Epithelial cell of prostate (primary cell): ENCODE measurements at regions not wholly inside any gene's neighbourhood (a gene's known extent, or its start where the extent isn't known, plus 50 kb on each side); places are given as distances from the start of the nearest gene placed in this dataset.

ENCODE experiments used
- DNase-seq: peaks from one replicate; pipeline ENCODE4 v3.0.0-alpha.2; 2011; ENCODE audit warnings: low read depth, low spot score
- H3K27ac ChIP-seq: fragments of 450-650 bp; 2 replicates; pipeline ENCODE4 v1.5.1; 2017; ENCODE audit warnings: mild to moderate bottlenecking

GRCh38 chr1:55718758-55719671, 503.9 kb upstream of the USP24 start:
- no peak overlapping the region for H3K27ac ChIP-seq
- DNase-seq, result no peak

GRCh38 chr1:55717111-55717510, 501.9 kb upstream of the USP24 start:
- H3K27ac ChIP-seq, result no peak overlapping the region
- no peak for DNase-seq

- H3K27ac ChIP-seq, result no peak overlapping the region
- no peak for DNase-seq
Observed at GRCh38 chr1:55716610-55717009, 501.4 kb upstream of the USP24 start.

- no peak overlapping the region for H3K27ac ChIP-seq
- no peak for DNase-seq
Observed at GRCh38 chr1:55716151-55716550, 501.0 kb upstream of the USP24 start.

GRCh38 chr1:55714230-55714629, 499.1 kb upstream of the USP24 start:
- no peak overlapping the region for H3K27ac ChIP-seq
- DNase-seq, result no peak

- no peak overlapping the region for H3K27ac ChIP-seq
- no peak for DNase-seq
Observed at GRCh38 chr1:55713516-55713915, 498.4 kb upstream of the USP24 start.

GRCh38 chr1:55712148-55712547, 497.0 kb upstream of the USP24 start:
- no peak for DNase-seq
- H3K27ac ChIP-seq, result no peak overlapping the region

- H3K27ac ChIP-seq, result no peak overlapping the region
Observed at GRCh38 chr1:55708781-55709180, 493.6 kb upstream of the USP24 start.

GRCh38 chr1:55707846-55708245, 492.7 kb upstream of the USP24 start:
- no peak for DNase-seq
- H3K27ac ChIP-seq, result no peak overlapping the region

More at GRCh38 chr1:55708781-55709180, 493.6 kb upstream of the USP24 start:
- no peak for DNase-seq

GRCh38 chr1:55707196-55707595, 492.0 kb upstream of the USP24 start:
- H3K27ac ChIP-seq, result no peak overlapping the region
- no peak for DNase-seq

GRCh38 chr1:55706397-55706796, 491.2 kb upstream of the USP24 start:
- DNase-seq, result no peak

GRCh38 chr1:55703726-55704363, 488.7 kb upstream of the USP24 start:
- DNase-seq, result no peak
- no peak overlapping the region for H3K27ac ChIP-seq

More at GRCh38 chr1:55706397-55706796, 491.2 kb upstream of the USP24 start:
- no peak overlapping the region for H3K27ac ChIP-seq

GRCh38 chr1:55702064-55702463, 486.9 kb upstream of the USP24 start:
- no peak overlapping the region for H3K27ac ChIP-seq
- no peak for DNase-seq

GRCh38 chr1:55700359-55701130, 485.4 kb upstream of the USP24 start:
- H3K27ac ChIP-seq, result no peak overlapping the region
- no peak for DNase-seq

- H3K27ac ChIP-seq, result no peak overlapping the region
- no peak for DNase-seq
Observed at GRCh38 chr1:55699228-55699627, 484.1 kb upstream of the USP24 start.

GRCh38 chr1:55697997-55698535, 482.9 kb upstream of the USP24 start:
- no peak for DNase-seq
- no peak overlapping the region for H3K27ac ChIP-seq

GRCh38 chr1:55696891-55697290, 481.7 kb upstream of the USP24 start:
- DNase-seq, result no peak
- no peak overlapping the region for H3K27ac ChIP-seq

- no peak overlapping the region for H3K27ac ChIP-seq
- DNase-seq, result peak; percentile 44
Observed at GRCh38 chr1:55696181-55696754, 481.1 kb upstream of the USP24 start.

GRCh38 chr1:55695552-55695951, 480.4 kb upstream of the USP24 start:
- no peak for DNase-seq
- H3K27ac ChIP-seq, result no peak overlapping the region

GRCh38 chr1:55695151-55695550, 480.0 kb upstream of the USP24 start:
- no peak for DNase-seq
- no peak overlapping the region for H3K27ac ChIP-seq
